ENCODE measurements at regions not wholly inside any gene's neighbourhood (a gene's known extent, or its start where the extent isn't known, plus 50 kb on each side); places are given as distances from the start of the nearest gene placed in this dataset.

- no peak for TF ChIP-seq POLR2A (IDR thresholded peaks at IDR 0.05; ENCODE audit: low read depth, low read length)
- no peak for TF ChIP-seq POLR2AphosphoS5 (IDR thresholded peaks at IDR 0.05; ENCODE audit: low read depth, low read length)
- TF ChIP-seq POU2F2 (IDR thresholded peaks at IDR 0.05; ENCODE audit: low read depth, low read length): no peak
- TF ChIP-seq TAF1 (IDR thresholded peaks at IDR 0.05; ENCODE audit: low read depth, low read length): no peak
Measured at GRCh38 chr7:119708891-119709290, 564.1 kb upstream of the KCND2 start.
